HFFc6 (cell line): ENCODE measurements at regions not wholly inside any gene's neighbourhood (a gene's known extent, or its start where the extent isn't known, plus 50 kb on each side); places are given as distances from the start of the nearest gene placed in this dataset.
"Not testable (repeated sequence)": the region's sequence is repeated elsewhere in the genome, so short reads cannot be mapped to it uniquely, and the experiment has no call there.

ENCODE experiments used
- DNase-seq: peaks from one replicate; pipeline ENCODE4 v3.0.0-alpha.2; 2018
- H3K27ac Mint-ChIP-seq: 2 replicates; pipeline ENCODE4 v1.8.0; 2020; ENCODE audit warnings: mild to moderate bottlenecking, mixed read lengths
- H3K27me3 Mint-ChIP-seq: 2 replicates; pipeline ENCODE4 v1.8.0; 2021; ENCODE audit warnings: mild to moderate bottlenecking, moderate library complexity, mixed read lengths; ENCODE audit not compliant: insufficient read depth
- H3K36me3 Mint-ChIP-seq: 2 replicates; pipeline ENCODE4 v1.8.0; 2021; ENCODE audit warnings: low read depth, mixed read lengths
- H3K4me1 Mint-ChIP-seq: 2 replicates; pipeline ENCODE4 v1.8.0; 2020; ENCODE audit warnings: low read depth, mixed read lengths
- H3K4me3 Mint-ChIP-seq: 2 replicates; pipeline ENCODE4 v1.8.0; 2020; ENCODE audit warnings: mild to moderate bottlenecking, moderate library complexity, mixed read lengths
- H3K9me3 Mint-ChIP-seq: 2 replicates; pipeline ENCODE4 v1.8.0; 2020; ENCODE audit warnings: mild to moderate bottlenecking, mixed read lengths
- TF ChIP-seq, protein P1 (sequence below): fragments of 200-600 bp; sonication (generic); IDR thresholded peaks from 2 replicates; pipeline ENCODE4 v1.5.0; 2021; ENCODE audit warnings: antibody characterized with exemption, mild to moderate bottlenecking

DNA sequence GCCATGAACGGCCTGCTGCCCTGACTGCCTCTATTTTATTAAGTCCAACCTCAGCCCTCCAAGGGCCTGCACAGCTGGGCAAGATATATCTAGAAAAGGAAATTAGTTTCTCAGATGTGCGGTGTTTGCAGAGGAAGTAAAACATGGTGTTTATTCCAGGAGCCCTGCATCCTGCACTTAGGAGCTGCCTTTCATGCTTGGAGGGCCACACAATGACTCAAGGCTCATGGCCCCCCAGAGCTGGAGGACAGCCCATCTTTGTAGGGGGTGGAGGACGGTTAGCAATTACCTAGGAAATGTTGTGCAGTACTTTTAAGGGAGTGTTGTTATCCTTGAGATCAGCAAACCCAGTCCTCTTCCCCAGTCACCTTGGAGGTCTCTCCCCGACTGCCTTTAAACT is 80.5 kb downstream of the COPRS start:
- no peak for DNase-seq

DNA sequence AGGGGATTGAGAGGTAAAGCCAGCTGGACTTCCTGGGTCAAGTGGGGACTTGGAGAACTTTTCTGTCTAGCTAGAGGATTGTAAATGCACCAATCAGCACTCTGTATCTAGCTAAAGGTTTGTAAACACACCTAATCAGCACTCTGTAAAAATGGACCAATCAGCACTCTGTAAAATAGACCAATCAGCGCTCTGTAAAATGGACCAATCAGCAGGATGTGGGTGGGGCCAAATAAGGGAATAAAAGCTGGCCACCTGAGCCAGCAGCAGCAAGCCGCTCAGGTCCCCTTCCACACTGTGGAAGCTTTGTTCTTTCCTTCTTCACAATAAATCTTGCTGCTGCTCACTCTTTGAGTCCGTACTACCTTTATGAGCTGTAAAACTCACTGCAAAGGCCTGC is 87.7 kb downstream of the COPRS start:
- H3K27me3 Mint-ChIP-seq, H3K9me3 Mint-ChIP-seq, H3K27ac Mint-ChIP-seq, H3K4me3 Mint-ChIP-seq, DNase-seq, H3K36me3 Mint-ChIP-seq, H3K4me1 Mint-ChIP-seq: not testable (repeated sequence)

More for the DNA sequence above, 80.5 kb downstream of the COPRS start:
- no peaks in the 10 kb centered on the region for H3K4me1 Mint-ChIP-seq
- H3K4me3 Mint-ChIP-seq: no peak overlapping the region
- no peaks in the 10 kb centered on the region; the same call in 1 of the 2 replicates for H3K9me3 Mint-ChIP-seq
- H3K27ac Mint-ChIP-seq: no peak overlapping the region
- H3K27me3 Mint-ChIP-seq: no peaks in the 10 kb centered on the region; the same call in 1 of the 2 replicates
- TF ChIP-seq, protein P1, sequence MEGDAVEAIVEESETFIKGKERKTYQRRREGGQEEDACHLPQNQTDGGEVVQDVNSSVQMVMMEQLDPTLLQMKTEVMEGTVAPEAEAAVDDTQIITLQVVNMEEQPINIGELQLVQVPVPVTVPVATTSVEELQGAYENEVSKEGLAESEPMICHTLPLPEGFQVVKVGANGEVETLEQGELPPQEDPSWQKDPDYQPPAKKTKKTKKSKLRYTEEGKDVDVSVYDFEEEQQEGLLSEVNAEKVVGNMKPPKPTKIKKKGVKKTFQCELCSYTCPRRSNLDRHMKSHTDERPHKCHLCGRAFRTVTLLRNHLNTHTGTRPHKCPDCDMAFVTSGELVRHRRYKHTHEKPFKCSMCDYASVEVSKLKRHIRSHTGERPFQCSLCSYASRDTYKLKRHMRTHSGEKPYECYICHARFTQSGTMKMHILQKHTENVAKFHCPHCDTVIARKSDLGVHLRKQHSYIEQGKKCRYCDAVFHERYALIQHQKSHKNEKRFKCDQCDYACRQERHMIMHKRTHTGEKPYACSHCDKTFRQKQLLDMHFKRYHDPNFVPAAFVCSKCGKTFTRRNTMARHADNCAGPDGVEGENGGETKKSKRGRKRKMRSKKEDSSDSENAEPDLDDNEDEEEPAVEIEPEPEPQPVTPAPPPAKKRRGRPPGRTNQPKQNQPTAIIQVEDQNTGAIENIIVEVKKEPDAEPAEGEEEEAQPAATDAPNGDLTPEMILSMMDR: no peak
- no peaks in the 10 kb centered on the region for H3K36me3 Mint-ChIP-seq

GRCh38 chr17:31770501-31770900 is 88.5 kb downstream of the COPRS start:
- not testable (repeated sequence) for H3K27me3 Mint-ChIP-seq, H3K4me1 Mint-ChIP-seq, H3K4me3 Mint-ChIP-seq, H3K27ac Mint-ChIP-seq, DNase-seq, H3K9me3 Mint-ChIP-seq, H3K36me3 Mint-ChIP-seq

GRCh38 chr17:31761836-31762510 is 97.1 kb downstream of the COPRS start:
- H3K27ac Mint-ChIP-seq, H3K27me3 Mint-ChIP-seq, H3K4me3 Mint-ChIP-seq, H3K9me3 Mint-ChIP-seq, DNase-seq, H3K36me3 Mint-ChIP-seq: not testable (repeated sequence)
- H3K4me1 Mint-ChIP-seq: peaks cover 40% of the 10 kb centered on the region

- Mint-ChIP-seq H3K27ac (no peak overlapping the region), H3K36me3 (peaks cover 12% of the 10 kb centered on the region), H3K4me3 (no peak overlapping the region), H3K9me3 (peaks cover 11% of the 10 kb centered on the region; the same call in 1 of the 2 replicates), H3K27me3 (no peaks in the 10 kb centered on the region; the same call in none of the 2 replicates), H3K4me1 (peaks cover 49% of the 10 kb centered on the region)
- TF ChIP-seq, protein P1: no peak
- DNase-seq: no peak
Measured at GRCh38 chr17:31758646-31759045, 100.4 kb downstream of the COPRS start.

- no peak for DNase-seq
- Mint-ChIP-seq H3K36me3 (peaks cover 8% of the 10 kb centered on the region), H3K4me1 (peaks cover 49% of the 10 kb centered on the region), H3K9me3 (peaks cover 7% of the 10 kb centered on the region; the same call in 1 of the 2 replicates), H3K27ac (no peak overlapping the region), H3K4me3 (no peak overlapping the region), H3K27me3 (no peaks in the 10 kb centered on the region; the same call in none of the 2 replicates)
- TF ChIP-seq, protein P1: no peak
Measured at GRCh38 chr17:31757097-31757496, 101.9 kb downstream of the COPRS start.

DNA sequence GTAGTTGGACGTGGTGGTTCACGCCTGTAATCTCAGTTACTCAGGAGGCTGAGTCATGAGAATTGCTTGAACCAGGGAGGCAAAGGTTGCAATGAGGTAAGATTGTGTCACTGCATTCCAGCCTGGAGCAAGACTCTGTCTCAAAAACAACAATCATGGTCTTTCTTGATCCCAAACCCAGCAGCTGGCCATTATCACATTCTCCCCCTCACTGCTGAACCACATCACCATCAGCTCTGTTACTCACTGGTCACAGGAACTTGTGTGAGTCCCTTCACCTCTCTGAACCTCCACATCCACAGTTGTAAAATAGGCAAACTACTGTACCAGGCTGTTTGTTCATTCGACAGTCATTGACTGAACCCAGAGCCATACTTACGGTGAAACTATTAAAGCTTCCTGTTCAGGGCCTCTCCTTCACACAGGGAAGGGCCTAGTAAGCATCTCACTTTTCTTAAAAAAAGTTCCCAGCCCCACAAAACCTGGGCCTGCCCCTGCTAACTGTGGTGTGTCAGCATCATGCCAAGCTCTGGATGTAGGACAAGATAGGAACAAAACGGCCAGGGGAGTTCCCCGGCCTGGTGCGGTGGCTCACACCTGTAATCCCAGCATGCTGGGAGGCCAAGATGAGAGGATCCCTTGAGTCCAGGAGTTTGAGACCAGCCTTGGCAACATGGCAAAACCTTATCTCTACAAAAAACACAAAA is 104.7 kb downstream of the COPRS start:
- Mint-ChIP-seq H3K27ac (peak overlapping the region; percentile 98), H3K4me1 (peaks cover 62% of the 10 kb centered on the region), H3K36me3 (peaks cover 5% of the 10 kb centered on the region)

More for the DNA sequence above, 104.7 kb downstream of the COPRS start:
- TF ChIP-seq, protein P1: no peak
- no peak overlapping the region for H3K4me3 Mint-ChIP-seq
- peaks cover 5% of the 10 kb centered on the region; the same call in 1 of the 2 replicates for H3K9me3 Mint-ChIP-seq
- DNase-seq: peak; percentile 98
- H3K27me3 Mint-ChIP-seq: no peaks in the 10 kb centered on the region; the same call in none of the 2 replicates
